PC-3 (cell line): ENCODE measurements at regions not wholly inside any gene's neighbourhood (a gene's known extent, or its start where the extent isn't known, plus 50 kb on each side); places are given as distances from the start of the nearest gene placed in this dataset.

ENCODE experiments used
- EZH2 ChIP-seq: fragments of 300-600 bp; sonication (generic); IDR thresholded peaks from one replicate; pipeline ENCODE4 v1.6.1; 2017; ENCODE audit warnings: antibody characterized with exemption, mild to moderate bottlenecking, low read length; ENCODE audit not compliant: unreplicated experiment
- TF ChIP-seq, protein P1 (sequence below): fragments of 300-600 bp; sonication (generic); conservative IDR thresholded peaks from 2 replicates; pipeline ENCODE4 v1.5.1; 2017; ENCODE audit warnings: antibody characterized with exemption, low read depth, mild to moderate bottlenecking, low read length

DNA sequence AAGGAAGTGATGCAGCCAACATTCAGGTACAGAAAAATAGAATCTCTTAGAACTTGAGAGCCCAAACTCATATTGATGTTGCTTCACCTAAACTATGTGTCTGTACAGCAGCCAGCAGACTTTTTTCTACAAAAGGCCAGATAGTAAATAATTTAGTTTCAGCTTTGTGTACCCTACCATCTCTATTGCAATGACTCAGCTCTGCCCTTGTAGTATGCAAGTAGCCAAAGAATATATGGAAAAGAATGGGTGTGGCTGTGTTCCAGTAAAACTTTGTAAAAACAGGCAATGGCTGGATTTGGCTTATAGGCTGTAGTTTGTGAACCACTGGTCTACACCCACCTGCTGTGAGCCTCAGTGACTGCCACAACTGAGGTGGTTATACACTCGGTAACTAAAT is 392.5 kb upstream of the RARB start:
- TF ChIP-seq, protein P1, sequence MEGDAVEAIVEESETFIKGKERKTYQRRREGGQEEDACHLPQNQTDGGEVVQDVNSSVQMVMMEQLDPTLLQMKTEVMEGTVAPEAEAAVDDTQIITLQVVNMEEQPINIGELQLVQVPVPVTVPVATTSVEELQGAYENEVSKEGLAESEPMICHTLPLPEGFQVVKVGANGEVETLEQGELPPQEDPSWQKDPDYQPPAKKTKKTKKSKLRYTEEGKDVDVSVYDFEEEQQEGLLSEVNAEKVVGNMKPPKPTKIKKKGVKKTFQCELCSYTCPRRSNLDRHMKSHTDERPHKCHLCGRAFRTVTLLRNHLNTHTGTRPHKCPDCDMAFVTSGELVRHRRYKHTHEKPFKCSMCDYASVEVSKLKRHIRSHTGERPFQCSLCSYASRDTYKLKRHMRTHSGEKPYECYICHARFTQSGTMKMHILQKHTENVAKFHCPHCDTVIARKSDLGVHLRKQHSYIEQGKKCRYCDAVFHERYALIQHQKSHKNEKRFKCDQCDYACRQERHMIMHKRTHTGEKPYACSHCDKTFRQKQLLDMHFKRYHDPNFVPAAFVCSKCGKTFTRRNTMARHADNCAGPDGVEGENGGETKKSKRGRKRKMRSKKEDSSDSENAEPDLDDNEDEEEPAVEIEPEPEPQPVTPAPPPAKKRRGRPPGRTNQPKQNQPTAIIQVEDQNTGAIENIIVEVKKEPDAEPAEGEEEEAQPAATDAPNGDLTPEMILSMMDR = no peak
- no peak for TF ChIP-seq EZH2
